H1 (cell line): ENCODE measurements at regions not wholly inside any gene's neighbourhood (a gene's known extent, or its start where the extent isn't known, plus 50 kb on each side); places are given as distances from the start of the nearest gene placed in this dataset.

Experiments
- CTCF ChIA-PET: fragments of 300-600 bp; sonication (Branson Sonifier 250); formaldehyde crosslinking; loops from one replicate; lab custom pipeline; 2021; ENCODE audit not compliant: partially characterized antibody; lab: Charles Lee
- POLR2A ChIA-PET: fragments of 300-600 bp; sonication (Branson Sonifier 250); formaldehyde crosslinking; loops from one replicate; lab custom pipeline; 2021; ENCODE audit warnings: inconsistent platforms; ENCODE audit not compliant: partially characterized antibody; lab: Charles Lee
- DNase-seq, 2 experiments: peaks; one replicate each; pipeline versions ENCODE4 v3.0.0 to v3.0.0-alpha.2; 2010 to 2022; ENCODE audit warnings: low spot score in 2 of 2, low read depth in 1 of 2, mixed read lengths in 1 of 2
- FAIRE-seq: peaks from 2 replicates; lab custom pipeline; 2011; peaks lifted over from hg19 to GRCh38; lab: Jason Lieb, UNC
- H2AFZ ChIP-seq: 2 replicates; pipeline ENCODE4 v1.8.1; 2012; ENCODE audit warnings: low read length, inconsistent platforms
- H2AK5ac ChIP-seq: 2 replicates; pipeline ENCODE4 v1.6.1; 2013; ENCODE audit warnings: low read depth, low read length
- H2BK120ac ChIP-seq: replicated peaks from 2 replicates; pipeline ENCODE3; 2013; ENCODE audit warnings: low read depth, low read length, inconsistent platforms
- H2BK12ac ChIP-seq: 2 replicates; pipeline ENCODE4 v1.6.1; 2013; ENCODE audit warnings: low read depth, low read length
- H2BK15ac ChIP-seq: 2 replicates; pipeline ENCODE4 v1.6.1; 2013; ENCODE audit warnings: low read length
- H2BK20ac ChIP-seq: 2 replicates; pipeline ENCODE4 v1.6.1; 2013; ENCODE audit warnings: low read length
- H2BK5ac ChIP-seq: 2 replicates; pipeline ENCODE4 v1.6.1; 2013; ENCODE audit warnings: low read depth, low read length
- H3K14ac ChIP-seq: 2 replicates; pipeline ENCODE4 v1.6.1; 2013; ENCODE audit warnings: inconsistent platforms; ENCODE audit not compliant: insufficient read length
- H3K18ac ChIP-seq: 2 replicates; pipeline ENCODE4 v1.6.1; 2013; ENCODE audit warnings: low read length; ENCODE audit errors: extremely low read depth
- H3K23ac ChIP-seq: 2 replicates; pipeline ENCODE4 v1.6.1; 2013; ENCODE audit warnings: inconsistent platforms; ENCODE audit not compliant: insufficient read length
- H3K23me2 ChIP-seq: 2 replicates; pipeline ENCODE4 v1.6.1; 2013; ENCODE audit warnings: low read depth, low read length
- H3K27ac ChIP-seq: 2 replicates; pipeline ENCODE4 v1.6.1; 2011; ENCODE audit warnings: low read depth, low read length, inconsistent platforms
- H3K27me3 ChIP-seq, 4 experiments: replicated peaks in 1 of 4; 1 replicate in 1 of 4; 2 replicates in 3 of 4; pipeline versions ENCODE4 v1.6.1 to v1.8.1; 2011 to 2013; ENCODE audit warnings: low read length in 3 of 4, mild to moderate bottlenecking in 3 of 4, inconsistent platforms in 2 of 4, mixed read lengths in 2 of 4, moderate library complexity in 1 of 4; ENCODE audit not compliant: control insufficient read depth in 3 of 4, insufficient read depth in 3 of 4; ENCODE audit errors: extremely low read depth in 1 of 4
- H3K36me3 ChIP-seq, 4 experiments: 2 replicates each; pipeline versions ENCODE4 v1.6.1 to v1.8.1; 2011 to 2013; ENCODE audit warnings: mild to moderate bottlenecking in 4 of 4, low read length in 3 of 4, moderate library complexity in 2 of 4, control low read depth in 1 of 4, inconsistent platforms in 1 of 4; ENCODE audit not compliant: insufficient read depth in 4 of 4, control insufficient read depth in 2 of 4
- H3K4ac ChIP-seq: replicated peaks from 2 replicates; pipeline ENCODE3; 2013; ENCODE audit warnings: low read length, low read depth, mixed read lengths, inconsistent platforms; ENCODE audit not compliant: insufficient read length
- H3K4me1 ChIP-seq, 4 experiments: replicated peaks in 1 of 4; 1 replicate in 1 of 4; 2 replicates in 3 of 4; pipeline versions ENCODE4 v1.6.1 to v1.8.1; 2011 to 2013; ENCODE audit warnings: low read length in 3 of 4, inconsistent platforms in 2 of 4, mixed read lengths in 1 of 4; ENCODE audit not compliant: insufficient read depth in 4 of 4, control insufficient read depth in 3 of 4
- H3K4me2 ChIP-seq, 2 experiments: 2 replicates each; pipeline versions ENCODE4 v1.6.1 to v1.8.1; 2011 to 2013; ENCODE audit warnings: low read depth in 2 of 2, low read length in 2 of 2, control low read depth in 1 of 2, inconsistent platforms in 1 of 2, mild to moderate bottlenecking in 1 of 2; ENCODE audit not compliant: insufficient read depth in 1 of 2
- H3K4me3 ChIP-seq, 4 experiments: fragments of 200-600, 300-600 bp in 1 of 4; sonication (generic), shearing (Covaris generic), sonication (Bioruptor Twin) in 1 of 4; 2 replicates each; pipeline versions ENCODE4 v1.5.1 to v1.8.1; 2011 to 2016; ENCODE audit warnings: low read length in 4 of 4, low read depth in 3 of 4, control low read depth in 2 of 4, inconsistent platforms in 2 of 4, mild to moderate bottlenecking in 2 of 4, mixed read lengths in 1 of 4, moderate library complexity in 1 of 4; ENCODE audit not compliant: insufficient read depth in 2 of 4; ENCODE audit errors: extremely low read depth in 1 of 4
- H3K56ac ChIP-seq: replicated peaks from 2 replicates; pipeline ENCODE3; 2013; ENCODE audit warnings: low read depth, mild to moderate bottlenecking, mixed read lengths, low read length, inconsistent platforms; ENCODE audit not compliant: insufficient read length
- H3K79me1 ChIP-seq: 2 replicates; pipeline ENCODE4 v1.6.1; 2013; ENCODE audit warnings: low read depth, low read length, control low read depth
- H3K79me2 ChIP-seq, 2 experiments: 2 replicates each; pipeline versions ENCODE4 v1.6.1 to v1.8.1; 2012 to 2013; ENCODE audit warnings: low read length in 2 of 2, mild to moderate bottlenecking in 2 of 2, inconsistent platforms in 1 of 2; ENCODE audit not compliant: insufficient read depth in 2 of 2, control insufficient read depth in 1 of 2
- H3K9ac ChIP-seq, 4 experiments: replicated peaks in 1 of 4; 1 replicate in 1 of 4; 2 replicates in 3 of 4; pipeline versions ENCODE4 v1.6.1 to v1.8.1; 2011 to 2013; ENCODE audit warnings: low read depth in 3 of 4, low read length in 3 of 4, control low read depth in 2 of 4, mild to moderate bottlenecking in 2 of 4, moderate library complexity in 2 of 4, inconsistent platforms in 1 of 4; ENCODE audit errors: extremely low read depth in 1 of 4
- H3K9me3 ChIP-seq, 2 experiments: 2 replicates each; pipeline versions ENCODE4 v1.6.1 to v1.8.1; 2012 to 2013; ENCODE audit warnings: mild to moderate bottlenecking in 2 of 2, moderate library complexity in 2 of 2, control low read depth in 1 of 2, inconsistent platforms in 1 of 2, low read depth in 1 of 2, low read length in 1 of 2, mixed read lengths in 1 of 2; ENCODE audit not compliant: insufficient read depth in 2 of 2
- H4K20me1 ChIP-seq, 2 experiments: replicated peaks in 1 of 2; 2 replicates each; pipeline versions ENCODE3 to v1.8.1; 2011 to 2013; ENCODE audit warnings: inconsistent platforms in 2 of 2, low read length in 2 of 2, mild to moderate bottlenecking in 1 of 2; ENCODE audit not compliant: insufficient read depth in 2 of 2, control insufficient read depth in 1 of 2
- H4K5ac ChIP-seq: 2 replicates; pipeline ENCODE4 v1.6.1; 2013; ENCODE audit warnings: low read length, low read depth, mixed read lengths, inconsistent platforms; ENCODE audit not compliant: insufficient read length
- H4K8ac ChIP-seq: 2 replicates; pipeline ENCODE4 v1.8.0; 2013; ENCODE audit warnings: mild to moderate bottlenecking, moderate library complexity, low read length, inconsistent platforms; ENCODE audit not compliant: insufficient read depth; ENCODE audit errors: extremely low read depth
- H4K91ac ChIP-seq: replicated peaks from 2 replicates; pipeline ENCODE3; 2013; ENCODE audit warnings: low read length, mixed read lengths, inconsistent platforms; ENCODE audit not compliant: insufficient read length
- ATF3 ChIP-seq: IDR thresholded peaks from 2 replicates; pipeline ENCODE4 v1.6.1; 2011; ENCODE audit warnings: low read depth, mild to moderate bottlenecking, low read length; ENCODE audit not compliant: insufficient read depth
- BACH1 ChIP-seq: IDR thresholded peaks from 2 replicates; pipeline ENCODE4 v1.6.1; 2012; ENCODE audit warnings: low read length, improper control_type of control experiment
- HDAC2 ChIP-seq, 2 experiments: fragments of 300-600 bp in 1 of 2; sonication (generic) in 1 of 2; IDR thresholded peaks; 2 replicates each; pipeline ENCODE4 v1.6.1; 2011 to 2012; ENCODE audit warnings: low read depth in 2 of 2, low read length in 2 of 2, mild to moderate bottlenecking in 2 of 2, moderate library complexity in 2 of 2, borderline replicate concordance in 1 of 2, inconsistent platforms in 1 of 2
- JUND ChIP-seq: IDR thresholded peaks from 2 replicates; pipeline ENCODE4 v1.6.1; 2011; ENCODE audit warnings: mild to moderate bottlenecking, improper control_type of control experiment, low read length
- POU5F1 ChIP-seq: IDR thresholded peaks from 2 replicates; pipeline ENCODE4 v1.6.1; 2011; ENCODE audit warnings: low read depth, mild to moderate bottlenecking, low read length, moderate library complexity
- SIRT6 ChIP-seq: IDR thresholded peaks from one replicate; pipeline ENCODE4 v1.7.1; 2012; ENCODE audit warnings: low read length, inconsistent platforms
- WGBS, 2 experiments: shearing (Covaris generic) in 1 of 2; methylation state at CpG; one replicate each; pipeline versions ENCODE4 v1.1.6 to v1.1.7; 2013 to 2015; ENCODE audit warnings: low lambda C conversion rate in 2 of 2, mixed read lengths in 2 of 2, inconsistent platforms in 1 of 2, low coverage in 1 of 2, missing lambda C conversion rate in 1 of 2; ENCODE audit not compliant: insufficient replicate concordance in 2 of 2, insufficient coverage in 1 of 2, insufficient read length in 1 of 2; ENCODE audit errors: extremely low coverage in 1 of 2, missing lambda C conversion rate in 1 of 2; 5-methylcytosine and 5-hydroxymethylcytosine counted together

GRCh38 chr21:20311234-20311787 is 686.9 kb upstream of the NCAM2 start:
- H3K14ac ChIP-seq, result no peak overlapping the region
- H2AFZ ChIP-seq, result no peak overlapping the region
- 100% methylated on average over 1 of the region's 1 CpG; no CpG with 5 or more reads in 1 of the 2 experiments for WGBS, 2 experiments
- no peak overlapping the region for H2BK20ac ChIP-seq
- H4K5ac ChIP-seq, result no peak overlapping the region
- H4K8ac ChIP-seq, result no peak overlapping the region
- H2BK15ac ChIP-seq, result no peak overlapping the region
- H2BK120ac ChIP-seq, result no peak overlapping the region
- no peak for FAIRE-seq
- no peak overlapping the region for H3K23ac ChIP-seq
- DNase-seq, result no peak
- no peak overlapping the region for H3K4me3 ChIP-seq
- no peaks in the 10 kb centered on the region for H3K27me3 ChIP-seq
- no peak overlapping the region for H2BK12ac ChIP-seq
- POLR2A ChIA-PET, result no interaction called here
- H3K18ac ChIP-seq, result no peak overlapping the region
- H4K20me1 ChIP-seq, result no peaks in the 10 kb centered on the region
- H3K4me2 ChIP-seq, result no peak overlapping the region
- H3K56ac ChIP-seq, result no peak overlapping the region
- H3K4ac ChIP-seq, result no peak overlapping the region
- H3K36me3 ChIP-seq, result no peaks in the 10 kb centered on the region
- H3K23me2 ChIP-seq, result no peaks in the 10 kb centered on the region
- H3K4me1 ChIP-seq, result peaks cover 0 to 3% (median 0%) of the 10 kb centered on the region in 4 experiments; a peak in 2 of 7 replicates
- no peak overlapping the region for H3K9ac ChIP-seq
- CTCF ChIA-PET, result no interaction called here
- no peak overlapping the region for H3K27ac ChIP-seq
- H2BK5ac ChIP-seq, result no peak overlapping the region
- H3K79me2 ChIP-seq, result no peaks in the 10 kb centered on the region
- no peak overlapping the region for H4K91ac ChIP-seq
- no peak overlapping the region for H2AK5ac ChIP-seq
- no peaks in the 10 kb centered on the region; a peak in 1 of 4 replicates for H3K9me3 ChIP-seq
- TF ChIP-seq BACH1, result no peak
- TF ChIP-seq SIRT6, result no peak
- TF ChIP-seq POU5F1, result no peak
- TF ChIP-seq JUND, result no peak
- no peak for TF ChIP-seq HDAC2 (IDR thresholded peaks at IDR 0.05; ENCODE audit: borderline replicate concordance in 1 of 2, low read depth in 2 of 2, low read length in 2 of 2)
- TF ChIP-seq ATF3, result no peak
- TF ChIP-seq, all 59 proteins: peak for 0
- no peaks in the 10 kb centered on the region for H3K79me1 ChIP-seq
